Neuron (in vitro differentiated cells): ENCODE measurements at regions not wholly inside any gene's neighbourhood (a gene's known extent, or its start where the extent isn't known, plus 50 kb on each side); places are given as distances from the start of the nearest gene placed in this dataset.
"Not testable (repeated sequence)": the region's sequence is repeated elsewhere in the genome, so short reads cannot be mapped to it uniquely, and the experiment has no call there.

Source experiments
- H2AFZ ChIP-seq: one replicate; pipeline ENCODE4 v1.6.1; 2013; ENCODE audit warnings: low read depth, mild to moderate bottlenecking, inconsistent platforms, low read length, moderate library complexity
- H3K27me3 ChIP-seq: one replicate; pipeline ENCODE4 v1.6.1; 2013; ENCODE audit warnings: low read length; ENCODE audit not compliant: insufficient read depth
- H3K36me3 ChIP-seq: one replicate; pipeline ENCODE4 v1.6.1; 2013; ENCODE audit warnings: low read length; ENCODE audit not compliant: insufficient read depth
- H3K4me1 ChIP-seq: one replicate; pipeline ENCODE4 v1.6.1; 2013; ENCODE audit warnings: low read length; ENCODE audit not compliant: insufficient read depth
- H3K4me3 ChIP-seq: 2 replicates; pipeline ENCODE4 v1.5.1; 2013; ENCODE audit warnings: mild to moderate bottlenecking, low read length, moderate library complexity
- H3K9me3 ChIP-seq: one replicate; pipeline ENCODE4 v1.6.1; 2013; ENCODE audit warnings: low read length

GRCh38 chr6:97947841-97948240 is 664.8 kb upstream of the MMS22L start:
- Histone ChIP-seq H3K36me3 (no peaks in the 10 kb centered on the region), H3K27me3 (no peaks in the 10 kb centered on the region), H3K4me3 (no peak overlapping the region), H2AFZ (no peak overlapping the region), H3K9me3 (no peaks in the 10 kb centered on the region), H3K4me1 (peaks cover 12% of the 10 kb centered on the region)

- H3K4me3 ChIP-seq = no peak overlapping the region
- H3K4me1 ChIP-seq = no peaks in the 10 kb centered on the region
- H3K36me3 ChIP-seq = no peaks in the 10 kb centered on the region
- no peak overlapping the region for H2AFZ ChIP-seq
- H3K9me3 ChIP-seq = no peaks in the 10 kb centered on the region
- H3K27me3 ChIP-seq = no peaks in the 10 kb centered on the region
These were observed 675.1 kb upstream of the MMS22L start for GRCh38 chr6:97958134-97958533.

GRCh38 chr6:97963193-97963592 is 680.2 kb upstream of the MMS22L start:
- Histone ChIP-seq H3K4me1 (no peaks in the 10 kb centered on the region), H3K9me3 (no peaks in the 10 kb centered on the region), H3K27me3 (no peaks in the 10 kb centered on the region), H3K4me3 (no peak overlapping the region), H2AFZ (no peak overlapping the region), H3K36me3 (no peaks in the 10 kb centered on the region)

GRCh38 chr6:97969065-97969464 is 686.0 kb upstream of the MMS22L start:
- no peaks in the 10 kb centered on the region for H3K9me3 ChIP-seq
- no peaks in the 10 kb centered on the region for H3K36me3 ChIP-seq
- no peaks in the 10 kb centered on the region for H3K4me1 ChIP-seq
- H3K4me3 ChIP-seq = no peak overlapping the region
- H3K27me3 ChIP-seq = no peaks in the 10 kb centered on the region
- no peak overlapping the region for H2AFZ ChIP-seq

GRCh38 chr6:97977084-97977483 is 694.1 kb upstream of the MMS22L start:
- no peaks in the 10 kb centered on the region for H3K4me1 ChIP-seq
- no peak overlapping the region for H2AFZ ChIP-seq
- H3K4me3 ChIP-seq = no peak overlapping the region
- no peaks in the 10 kb centered on the region for H3K9me3 ChIP-seq
- no peaks in the 10 kb centered on the region for H3K36me3 ChIP-seq
- no peaks in the 10 kb centered on the region for H3K27me3 ChIP-seq

GRCh38 chr6:97978855-97979271 is 695.8 kb upstream of the MMS22L start:
- Histone ChIP-seq H3K9me3 (no peaks in the 10 kb centered on the region), H3K4me1 (no peaks in the 10 kb centered on the region), H3K4me3 (no peak overlapping the region), H2AFZ (no peak overlapping the region), H3K27me3 (no peaks in the 10 kb centered on the region), H3K36me3 (no peaks in the 10 kb centered on the region)

- not testable (repeated sequence) for H2AFZ ChIP-seq, H3K4me3 ChIP-seq, H3K4me1 ChIP-seq, H3K27me3 ChIP-seq, H3K36me3 ChIP-seq, H3K9me3 ChIP-seq
These were observed 696.3 kb upstream of the MMS22L start for GRCh38 chr6:97979285-97979684.

GRCh38 chr6:97989451-97989850 is 706.4 kb upstream of the MMS22L start:
- H2AFZ ChIP-seq = no peak overlapping the region
- H3K4me3 ChIP-seq = no peak overlapping the region
- H3K9me3 ChIP-seq = no peaks in the 10 kb centered on the region
- H3K36me3 ChIP-seq = no peaks in the 10 kb centered on the region
- H3K27me3 ChIP-seq = no peaks in the 10 kb centered on the region
- H3K4me1 ChIP-seq = no peaks in the 10 kb centered on the region

- Histone ChIP-seq H2AFZ (no peak overlapping the region), H3K36me3 (no peaks in the 10 kb centered on the region), H3K4me1 (no peaks in the 10 kb centered on the region), H3K27me3 (no peaks in the 10 kb centered on the region), H3K9me3 (no peaks in the 10 kb centered on the region), H3K4me3 (no peak overlapping the region)
These were observed 712.1 kb upstream of the MMS22L start for GRCh38 chr6:97995158-97995557.

- H2AFZ ChIP-seq = no peak overlapping the region
- H3K4me1 ChIP-seq = no peaks in the 10 kb centered on the region
- no peak overlapping the region for H3K4me3 ChIP-seq
- H3K36me3 ChIP-seq = no peaks in the 10 kb centered on the region
- no peaks in the 10 kb centered on the region for H3K9me3 ChIP-seq
- no peaks in the 10 kb centered on the region for H3K27me3 ChIP-seq
These were observed 719.7 kb upstream of the MMS22L start for GRCh38 chr6:98002678-98003077.

- Histone ChIP-seq H3K4me1 (peaks cover 16% of the 10 kb centered on the region), H3K27me3 (no peaks in the 10 kb centered on the region), H3K36me3 (no peaks in the 10 kb centered on the region), H3K9me3 (no peaks in the 10 kb centered on the region), H2AFZ (peak overlapping the region; percentile 77), H3K4me3 (peak overlapping the region; percentile 5)
These were observed 731.6 kb upstream of the MMS22L start for GRCh38 chr6:98014442-98015201.

GRCh38 chr6:98016565-98016964 is 733.5 kb upstream of the MMS22L start:
- Histone ChIP-seq H3K4me3 (no peak overlapping the region), H3K4me1 (peaks cover 16% of the 10 kb centered on the region), H3K27me3 (no peaks in the 10 kb centered on the region), H2AFZ (peak overlapping the region; percentile 9), H3K9me3 (no peaks in the 10 kb centered on the region), H3K36me3 (no peaks in the 10 kb centered on the region)

- no peak overlapping the region for H2AFZ ChIP-seq
- H3K27me3 ChIP-seq = no peaks in the 10 kb centered on the region
- H3K9me3 ChIP-seq = no peaks in the 10 kb centered on the region
- peaks cover 5% of the 10 kb centered on the region for H3K4me1 ChIP-seq
- no peaks in the 10 kb centered on the region for H3K36me3 ChIP-seq
- no peak overlapping the region for H3K4me3 ChIP-seq
These were observed 737.2 kb upstream of the MMS22L start for GRCh38 chr6:98020222-98020621.

- Histone ChIP-seq H3K27me3 (no peaks in the 10 kb centered on the region), H3K9me3 (no peaks in the 10 kb centered on the region), H3K4me3 (no peak overlapping the region), H3K36me3 (no peaks in the 10 kb centered on the region), H2AFZ (no peak overlapping the region), H3K4me1 (no peaks in the 10 kb centered on the region)
These were observed 741.3 kb upstream of the MMS22L start for GRCh38 chr6:98024359-98024758.
